ENCODE measurements at regions not wholly inside any gene's neighbourhood (a gene's known extent, or its start where the extent isn't known, plus 50 kb on each side); places are given as distances from the start of the nearest gene placed in this dataset.

- H3K27ac ChIP-seq (ENCODE audit: low read depth, low read length), result no peak overlapping the region
- no peaks in the 10 kb centered on the region for H3K4me1 ChIP-seq (ENCODE audit: control insufficient read depth, insufficient read depth, low read length)
- no peak overlapping the region for H3K9ac ChIP-seq (ENCODE audit: low read length)
- no peaks in the 10 kb centered on the region; the same call in 1 of the 2 replicates for H3K9me3 ChIP-seq (ENCODE audit: control insufficient read depth, insufficient read depth, low read depth, low read length)
- no peak overlapping the region for H3K4me3 ChIP-seq (ENCODE audit: low read depth, low read length)
- H3K36me3 ChIP-seq (ENCODE audit: control insufficient read depth, insufficient read depth, low read length), result no peaks in the 10 kb centered on the region
- no peaks in the 10 kb centered on the region for H3K27me3 ChIP-seq (ENCODE audit: control insufficient read depth, insufficient read depth, low read length)
These were observed 282.0 kb downstream of the BLID start for GRCh38 chr11:121833970-121834369.

- Histone ChIP-seq H3K36me3 (ENCODE audit: control insufficient read depth, insufficient read depth, low read length) (no peaks in the 10 kb centered on the region), H3K9ac (ENCODE audit: low read length) (no peak overlapping the region), H3K9me3 (ENCODE audit: control insufficient read depth, insufficient read depth, low read depth, low read length) (no peaks in the 10 kb centered on the region; the same call in 1 of the 2 replicates), H3K27me3 (ENCODE audit: control insufficient read depth, insufficient read depth, low read length) (no peaks in the 10 kb centered on the region), H3K4me3 (ENCODE audit: low read depth, low read length) (no peak overlapping the region), H3K4me1 (ENCODE audit: control insufficient read depth, insufficient read depth, low read length) (no peaks in the 10 kb centered on the region), H3K27ac (ENCODE audit: low read depth, low read length) (no peak overlapping the region)
These were observed 286.8 kb downstream of the BLID start for GRCh38 chr11:121829159-121829643.

- H3K4me1 ChIP-seq (ENCODE audit: control insufficient read depth, insufficient read depth, low read length), result no peaks in the 10 kb centered on the region
- H3K9ac ChIP-seq (ENCODE audit: low read length), result no peak overlapping the region
- no peak overlapping the region for H3K27ac ChIP-seq (ENCODE audit: low read depth, low read length)
- no peaks in the 10 kb centered on the region for H3K36me3 ChIP-seq (ENCODE audit: control insufficient read depth, insufficient read depth, low read length)
- no peaks in the 10 kb centered on the region for H3K27me3 ChIP-seq (ENCODE audit: control insufficient read depth, insufficient read depth, low read length)
- peaks cover 10% of the 10 kb centered on the region for H3K9me3 ChIP-seq (ENCODE audit: control insufficient read depth, insufficient read depth, low read depth, low read length)
- H3K4me3 ChIP-seq (ENCODE audit: low read depth, low read length), result no peak overlapping the region
These were observed 301.1 kb downstream of the BLID start for GRCh38 chr11:121814962-121815361.

GRCh38 chr11:121814296-121814695 is 301.7 kb downstream of the BLID start:
- Histone ChIP-seq H3K4me1 (ENCODE audit: control insufficient read depth, insufficient read depth, low read length) (no peaks in the 10 kb centered on the region), H3K4me3 (ENCODE audit: low read depth, low read length) (no peak overlapping the region), H3K9ac (ENCODE audit: low read length) (no peak overlapping the region), H3K9me3 (ENCODE audit: control insufficient read depth, insufficient read depth, low read depth, low read length) (peaks cover 10% of the 10 kb centered on the region), H3K36me3 (ENCODE audit: control insufficient read depth, insufficient read depth, low read length) (no peaks in the 10 kb centered on the region), H3K27ac (ENCODE audit: low read depth, low read length) (no peak overlapping the region), H3K27me3 (ENCODE audit: control insufficient read depth, insufficient read depth, low read length) (no peaks in the 10 kb centered on the region)

GRCh38 chr11:121810291-121810690 is 305.7 kb downstream of the BLID start:
- Histone ChIP-seq H3K9me3 (ENCODE audit: control insufficient read depth, insufficient read depth, low read depth, low read length) (peaks cover 10% of the 10 kb centered on the region), H3K4me3 (ENCODE audit: low read depth, low read length) (no peak overlapping the region), H3K9ac (ENCODE audit: low read length) (no peak overlapping the region), H3K27ac (ENCODE audit: low read depth, low read length) (no peak overlapping the region), H3K36me3 (ENCODE audit: control insufficient read depth, insufficient read depth, low read length) (no peaks in the 10 kb centered on the region), H3K4me1 (ENCODE audit: control insufficient read depth, insufficient read depth, low read length) (peaks cover 6% of the 10 kb centered on the region; the same call in 1 of the 2 replicates), H3K27me3 (ENCODE audit: control insufficient read depth, insufficient read depth, low read length) (no peaks in the 10 kb centered on the region)

- Histone ChIP-seq H3K9me3 (ENCODE audit: control insufficient read depth, insufficient read depth, low read depth, low read length) (peaks cover 10% of the 10 kb centered on the region), H3K27ac (ENCODE audit: low read depth, low read length) (no peak overlapping the region), H3K36me3 (ENCODE audit: control insufficient read depth, insufficient read depth, low read length) (no peaks in the 10 kb centered on the region), H3K27me3 (ENCODE audit: control insufficient read depth, insufficient read depth, low read length) (no peaks in the 10 kb centered on the region), H3K9ac (ENCODE audit: low read length) (no peak overlapping the region), H3K4me1 (ENCODE audit: control insufficient read depth, insufficient read depth, low read length) (peaks cover 6% of the 10 kb centered on the region; the same call in 1 of the 2 replicates), H3K4me3 (ENCODE audit: low read depth, low read length) (no peak overlapping the region)
These were observed 307.9 kb downstream of the BLID start for GRCh38 chr11:121808096-121808495.

- H3K27ac ChIP-seq (ENCODE audit: low read depth, low read length), result no peak overlapping the region
- no peak overlapping the region for H3K9ac ChIP-seq (ENCODE audit: low read length)
- no peaks in the 10 kb centered on the region for H3K27me3 ChIP-seq (ENCODE audit: control insufficient read depth, insufficient read depth, low read length)
- H3K36me3 ChIP-seq (ENCODE audit: control insufficient read depth, insufficient read depth, low read length), result no peaks in the 10 kb centered on the region
- peaks cover 17% of the 10 kb centered on the region for H3K4me1 ChIP-seq (ENCODE audit: control insufficient read depth, insufficient read depth, low read length)
- H3K9me3 ChIP-seq (ENCODE audit: control insufficient read depth, insufficient read depth, low read depth, low read length), result peaks cover 3% of the 10 kb centered on the region; the same call in 1 of the 2 replicates
- H3K4me3 ChIP-seq (ENCODE audit: low read depth, low read length), result no peak overlapping the region
These were observed 309.0 kb downstream of the BLID start for GRCh38 chr11:121807051-121807450.

GRCh38 chr11:121802542-121802941 is 313.5 kb downstream of the BLID start:
- H3K27ac ChIP-seq (ENCODE audit: low read depth, low read length), result peak overlapping the region; percentile 95
- H3K9me3 ChIP-seq (ENCODE audit: control insufficient read depth, insufficient read depth, low read depth, low read length), result peaks cover 15% of the 10 kb centered on the region

GRCh38 chr11:121801781-121802180 is 314.2 kb downstream of the BLID start:
- Histone ChIP-seq H3K27ac (ENCODE audit: low read depth, low read length) (peak overlapping the region; percentile 95), H3K9ac (ENCODE audit: low read length) (peak overlapping the region; percentile 60), H3K9me3 (ENCODE audit: control insufficient read depth, insufficient read depth, low read depth, low read length) (peaks cover 15% of the 10 kb centered on the region), H3K4me3 (ENCODE audit: low read depth, low read length) (peak overlapping the region; percentile 46), H3K4me1 (ENCODE audit: control insufficient read depth, insufficient read depth, low read length) (peaks cover 33% of the 10 kb centered on the region), H3K27me3 (ENCODE audit: control insufficient read depth, insufficient read depth, low read length) (no peaks in the 10 kb centered on the region), H3K36me3 (ENCODE audit: control insufficient read depth, insufficient read depth, low read length) (peaks cover 2% of the 10 kb centered on the region; the same call in 1 of the 2 replicates)

More at GRCh38 chr11:121802542-121802941, 313.5 kb downstream of the BLID start:
- H3K9ac ChIP-seq (ENCODE audit: low read length), result peak overlapping the region; percentile 60
- H3K4me1 ChIP-seq (ENCODE audit: control insufficient read depth, insufficient read depth, low read length), result peaks cover 33% of the 10 kb centered on the region
- peak overlapping the region; percentile 46 for H3K4me3 ChIP-seq (ENCODE audit: low read depth, low read length)
- H3K36me3 ChIP-seq (ENCODE audit: control insufficient read depth, insufficient read depth, low read length), result peaks cover 2% of the 10 kb centered on the region; the same call in 1 of the 2 replicates
- H3K27me3 ChIP-seq (ENCODE audit: control insufficient read depth, insufficient read depth, low read length), result no peaks in the 10 kb centered on the region

GRCh38 chr11:121801394-121801748 is 314.6 kb downstream of the BLID start:
- H3K9ac ChIP-seq (ENCODE audit: low read length), result peak overlapping the region; percentile 60
- peak overlapping the region; percentile 46 for H3K4me3 ChIP-seq (ENCODE audit: low read depth, low read length)

GRCh38 chr11:121800731-121801393 is 315.2 kb downstream of the BLID start:
- Histone ChIP-seq H3K36me3 (ENCODE audit: control insufficient read depth, insufficient read depth, low read length) (peaks cover 2% of the 10 kb centered on the region; the same call in 1 of the 2 replicates), H3K4me3 (ENCODE audit: low read depth, low read length) (peak overlapping the region; percentile 46), H3K9ac (ENCODE audit: low read length) (peak overlapping the region; percentile 60), H3K27me3 (ENCODE audit: control insufficient read depth, insufficient read depth, low read length) (no peaks in the 10 kb centered on the region), H3K27ac (ENCODE audit: low read depth, low read length) (peak overlapping the region; percentile 95), H3K9me3 (ENCODE audit: control insufficient read depth, insufficient read depth, low read depth, low read length) (peaks cover 15% of the 10 kb centered on the region), H3K4me1 (ENCODE audit: control insufficient read depth, insufficient read depth, low read length) (peaks cover 33% of the 10 kb centered on the region)

More at GRCh38 chr11:121801394-121801748, 314.6 kb downstream of the BLID start:
- peaks cover 15% of the 10 kb centered on the region for H3K9me3 ChIP-seq (ENCODE audit: control insufficient read depth, insufficient read depth, low read depth, low read length)
- H3K27me3 ChIP-seq (ENCODE audit: control insufficient read depth, insufficient read depth, low read length), result no peaks in the 10 kb centered on the region
- peaks cover 2% of the 10 kb centered on the region; the same call in 1 of the 2 replicates for H3K36me3 ChIP-seq (ENCODE audit: control insufficient read depth, insufficient read depth, low read length)
- H3K27ac ChIP-seq (ENCODE audit: low read depth, low read length), result peak overlapping the region; percentile 95
- H3K4me1 ChIP-seq (ENCODE audit: control insufficient read depth, insufficient read depth, low read length), result peaks cover 33% of the 10 kb centered on the region
